Activated T-cell treated with anti-CD3 and anti-CD28 coated beads, Interleukin-2, amount 50 U/mL, for 24 hours (primary cell): ENCODE measurements at regions not wholly inside any gene's neighbourhood (a gene's known extent, or its start where the extent isn't known, plus 50 kb on each side); places are given as distances from the start of the nearest gene placed in this dataset.

Experiments
- DNase-seq: peaks from one replicate; pipeline ENCODE4 v3.0.0-alpha.2; 2020
- H3K27ac Mint-ChIP-seq: 2 replicates; pipeline ENCODE4 v1.8.0; 2020; ENCODE audit warnings: mild to moderate bottlenecking, mixed read lengths
- H3K27me3 Mint-ChIP-seq: 2 replicates; pipeline ENCODE4 v1.8.0; 2020; ENCODE audit warnings: mixed read lengths
- H3K36me3 Mint-ChIP-seq: 2 replicates; pipeline ENCODE4 v1.8.0; 2020; ENCODE audit warnings: low read depth, mixed read lengths
- H3K4me1 Mint-ChIP-seq: 2 replicates; pipeline ENCODE4 v1.8.0; 2020; ENCODE audit warnings: low read depth, mixed read lengths
- H3K4me3 Mint-ChIP-seq: 2 replicates; pipeline ENCODE4 v1.8.0; 2020; ENCODE audit warnings: mild to moderate bottlenecking, moderate library complexity, mixed read lengths
- H3K9me3 Mint-ChIP-seq: 2 replicates; pipeline ENCODE4 v1.8.0; 2020; ENCODE audit warnings: mixed read lengths

- DNase-seq = no peak
- no peak overlapping the region for H3K4me3 Mint-ChIP-seq
- H3K36me3 Mint-ChIP-seq = no peaks in the 10 kb centered on the region
- no peak overlapping the region for H3K27ac Mint-ChIP-seq
- H3K9me3 Mint-ChIP-seq = peaks cover 5% of the 10 kb centered on the region
- peaks cover 17% of the 10 kb centered on the region for H3K4me1 Mint-ChIP-seq
- H3K27me3 Mint-ChIP-seq = peaks cover 34% of the 10 kb centered on the region
Measured at GRCh38 chr10:29804025-29804852, 169.5 kb upstream of the SVIL start.

- no peak overlapping the region for H3K4me3 Mint-ChIP-seq
- H3K27ac Mint-ChIP-seq = no peak overlapping the region
- no peaks in the 10 kb centered on the region for H3K36me3 Mint-ChIP-seq
- peaks cover 26% of the 10 kb centered on the region for H3K27me3 Mint-ChIP-seq
- DNase-seq = no peak
- peaks cover 5% of the 10 kb centered on the region for H3K9me3 Mint-ChIP-seq
- peaks cover 17% of the 10 kb centered on the region for H3K4me1 Mint-ChIP-seq
Measured at GRCh38 chr10:29802171-29802570, 167.4 kb upstream of the SVIL start.

- Mint-ChIP-seq H3K36me3 (no peaks in the 10 kb centered on the region), H3K4me1 (peaks cover 8% of the 10 kb centered on the region), H3K4me3 (no peak overlapping the region), H3K9me3 (no peaks in the 10 kb centered on the region), H3K27ac (no peak overlapping the region), H3K27me3 (peaks cover 8% of the 10 kb centered on the region)
- DNase-seq = no peak
Measured at GRCh38 chr10:29798921-29799690, 164.3 kb upstream of the SVIL start.

GRCh38 chr10:29797616-29798015, 162.8 kb upstream of the SVIL start:
- Mint-ChIP-seq H3K9me3 (no peaks in the 10 kb centered on the region), H3K27ac (no peak overlapping the region), H3K27me3 (peaks cover 5% of the 10 kb centered on the region), H3K4me1 (no peaks in the 10 kb centered on the region), H3K36me3 (no peaks in the 10 kb centered on the region), H3K4me3 (no peak overlapping the region)
- no peak for DNase-seq

- H3K9me3 Mint-ChIP-seq = no peaks in the 10 kb centered on the region
- no peaks in the 10 kb centered on the region for H3K4me1 Mint-ChIP-seq
- no peak overlapping the region for H3K27ac Mint-ChIP-seq
- no peaks in the 10 kb centered on the region for H3K36me3 Mint-ChIP-seq
- H3K27me3 Mint-ChIP-seq = peaks cover 5% of the 10 kb centered on the region
- H3K4me3 Mint-ChIP-seq = no peak overlapping the region
- no peak for DNase-seq
Measured at GRCh38 chr10:29795850-29796249, 161.1 kb upstream of the SVIL start.

- Mint-ChIP-seq H3K4me3 (no peak overlapping the region), H3K36me3 (no peaks in the 10 kb centered on the region), H3K4me1 (no peaks in the 10 kb centered on the region), H3K9me3 (no peaks in the 10 kb centered on the region), H3K27ac (no peak overlapping the region), H3K27me3 (peaks cover 5% of the 10 kb centered on the region)
- DNase-seq = no peak
Measured at GRCh38 chr10:29794776-29795611, 160.2 kb upstream of the SVIL start.

- no peak overlapping the region for H3K27ac Mint-ChIP-seq
- H3K4me3 Mint-ChIP-seq = no peak overlapping the region
- H3K27me3 Mint-ChIP-seq = peaks cover 5% of the 10 kb centered on the region
- no peaks in the 10 kb centered on the region for H3K9me3 Mint-ChIP-seq
- no peaks in the 10 kb centered on the region for H3K36me3 Mint-ChIP-seq
- no peak for DNase-seq
- no peaks in the 10 kb centered on the region for H3K4me1 Mint-ChIP-seq
Measured at GRCh38 chr10:29791773-29792172, 157.0 kb upstream of the SVIL start.

- no peaks in the 10 kb centered on the region for H3K9me3 Mint-ChIP-seq
- H3K27ac Mint-ChIP-seq = no peak overlapping the region
- H3K36me3 Mint-ChIP-seq = no peaks in the 10 kb centered on the region
- H3K4me1 Mint-ChIP-seq = no peaks in the 10 kb centered on the region
- peaks cover 5% of the 10 kb centered on the region for H3K27me3 Mint-ChIP-seq
- no peak overlapping the region for H3K4me3 Mint-ChIP-seq
- no peak for DNase-seq
Measured at GRCh38 chr10:29790207-29790606, 155.4 kb upstream of the SVIL start.

GRCh38 chr10:29788113-29788512, 153.3 kb upstream of the SVIL start:
- H3K36me3 Mint-ChIP-seq = no peaks in the 10 kb centered on the region
- peaks cover 10% of the 10 kb centered on the region for H3K27me3 Mint-ChIP-seq
- H3K4me3 Mint-ChIP-seq = no peak overlapping the region
- DNase-seq = no peak
- H3K9me3 Mint-ChIP-seq = no peaks in the 10 kb centered on the region
- peaks cover under 1% of the 10 kb centered on the region for H3K4me1 Mint-ChIP-seq
- no peak overlapping the region for H3K27ac Mint-ChIP-seq

- Mint-ChIP-seq H3K9me3 (no peaks in the 10 kb centered on the region), H3K27ac (no peak overlapping the region), H3K36me3 (no peaks in the 10 kb centered on the region), H3K4me3 (no peak overlapping the region), H3K27me3 (peaks cover 19% of the 10 kb centered on the region), H3K4me1 (peaks cover 1% of the 10 kb centered on the region)
- no peak for DNase-seq
Measured at GRCh38 chr10:29785701-29786100, 150.9 kb upstream of the SVIL start.

GRCh38 chr10:29784175-29784773, 149.5 kb upstream of the SVIL start:
- H3K4me1 Mint-ChIP-seq = peaks cover 1% of the 10 kb centered on the region

GRCh38 chr10:29783201-29783947, 148.6 kb upstream of the SVIL start:
- peaks cover 29% of the 10 kb centered on the region for H3K27me3 Mint-ChIP-seq
- no peak overlapping the region for H3K4me3 Mint-ChIP-seq
- no peaks in the 10 kb centered on the region for H3K36me3 Mint-ChIP-seq
- H3K27ac Mint-ChIP-seq = no peak overlapping the region
- no peak for DNase-seq
- no peaks in the 10 kb centered on the region for H3K9me3 Mint-ChIP-seq
- peaks cover 1% of the 10 kb centered on the region for H3K4me1 Mint-ChIP-seq

More at GRCh38 chr10:29784175-29784773, 149.5 kb upstream of the SVIL start:
- DNase-seq = no peak
- Mint-ChIP-seq H3K36me3 (no peaks in the 10 kb centered on the region), H3K4me3 (no peak overlapping the region), H3K27me3 (peaks cover 23% of the 10 kb centered on the region), H3K27ac (no peak overlapping the region), H3K9me3 (no peaks in the 10 kb centered on the region)

GRCh38 chr10:29780639-29781038, 145.9 kb upstream of the SVIL start:
- H3K27ac Mint-ChIP-seq = no peak overlapping the region
- no peaks in the 10 kb centered on the region for H3K9me3 Mint-ChIP-seq
- peaks cover 41% of the 10 kb centered on the region for H3K27me3 Mint-ChIP-seq
- no peaks in the 10 kb centered on the region for H3K36me3 Mint-ChIP-seq
- no peak overlapping the region for H3K4me3 Mint-ChIP-seq
- DNase-seq = no peak
- peaks cover 1% of the 10 kb centered on the region for H3K4me1 Mint-ChIP-seq

GRCh38 chr10:29780096-29780495, 145.3 kb upstream of the SVIL start:
- no peak overlapping the region for H3K4me3 Mint-ChIP-seq
- H3K36me3 Mint-ChIP-seq = no peaks in the 10 kb centered on the region
- DNase-seq = no peak
- no peaks in the 10 kb centered on the region for H3K9me3 Mint-ChIP-seq
- no peak overlapping the region for H3K27ac Mint-ChIP-seq
- peaks cover 41% of the 10 kb centered on the region for H3K27me3 Mint-ChIP-seq
- H3K4me1 Mint-ChIP-seq = peaks cover 1% of the 10 kb centered on the region
